ENCODE measurements at regions not wholly inside any gene's neighbourhood (a gene's known extent, or its start where the extent isn't known, plus 50 kb on each side); places are given as distances from the start of the nearest gene placed in this dataset.

DNA sequence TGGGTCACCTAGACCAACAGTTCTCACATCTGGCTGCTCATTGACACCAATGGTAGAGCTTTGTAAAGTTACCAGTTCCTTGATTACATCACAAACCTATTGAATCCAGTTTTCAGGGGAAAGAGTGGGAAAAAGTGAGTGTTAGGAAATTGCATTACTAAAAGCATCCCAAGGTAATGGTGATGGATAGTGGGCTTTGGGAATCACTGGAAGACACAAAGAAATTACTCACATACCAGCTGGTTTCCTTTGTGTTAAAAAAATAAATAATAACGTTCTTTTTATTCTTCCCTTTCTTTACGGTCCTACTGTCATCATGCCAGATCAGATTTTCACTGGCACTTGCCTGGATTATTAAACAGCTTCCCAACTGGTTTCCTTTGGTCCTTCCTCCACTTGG lies 370.7 kb downstream of the RFPL4B start:
- DNase-seq = no peak
- Histone ChIP-seq H3K23ac (ENCODE audit: low read length in 2 of 2) (no peak overlapping the region), H2BK15ac (ENCODE audit: low read depth, poor library complexity, severe bottlenecking) (peak overlapping the region; percentile 89), H3K27ac (ENCODE audit: low read length, poor library complexity, severe bottlenecking) (no peak overlapping the region), H3K4ac (ENCODE audit: low read depth in 1 of 2, low read length in 2 of 2) (no peak overlapping the region), H4K91ac (ENCODE audit: low read length) (no peak overlapping the region), H3K4me2 (ENCODE audit: low read length, poor library complexity, severe bottlenecking) (no peak overlapping the region), H2BK120ac (ENCODE audit: low read depth, low read length) (no peak overlapping the region), H3K18ac (ENCODE audit: low read depth in 1 of 2, low read length in 2 of 2) (no peak overlapping the region), H2AFZ (ENCODE audit: low read depth, low read length) (no peak overlapping the region), H4K8ac (ENCODE audit: low read length) (no peak overlapping the region), H3K4me1 (ENCODE audit: control insufficient read depth, insufficient read depth, low read depth, low read length) (no peaks in the 10 kb centered on the region), H3K9ac (ENCODE audit: low read length) (no peak overlapping the region), H3K9me3 (ENCODE audit: control insufficient read depth, low read length) (no peaks in the 10 kb centered on the region), H3K27me3 (ENCODE audit: control insufficient read depth in 1 of 2, insufficient read depth in 1 of 2, low read length in 2 of 2) (no peaks in the 10 kb centered on the region), H3K14ac (ENCODE audit: low read length in 2 of 2) (no peak overlapping the region), H3K36me3 (ENCODE audit: control insufficient read depth in 1 of 2, insufficient read depth in 2 of 2, low read depth in 1 of 2, low read length in 2 of 2) (no peaks in the 10 kb centered on the region), H2AK5ac (ENCODE audit: low read length, severe bottlenecking) (no peak overlapping the region), H3K4me3 (ENCODE audit: insufficient read depth in 1 of 2, low read depth in 1 of 2, low read length in 2 of 2) (no peak overlapping the region), H2BK12ac (ENCODE audit: low read length in 2 of 2) (no peak overlapping the region), H3K79me1 (replicated peaks; ENCODE audit: low read length, poor library complexity, severe bottlenecking) (no peaks in the 10 kb centered on the region), H2BK5ac (ENCODE audit: low read depth, low read length, poor library complexity, severe bottlenecking) (no peak overlapping the region)
- WGBS = 78% methylated on average over 2 of the region's 2 CpGs

GRCh38 chr6:112725541-112726085 lies 378.5 kb downstream of the RFPL4B start:
- H3K23ac ChIP-seq (ENCODE audit: low read length in 2 of 2) = no peak overlapping the region
- H2BK5ac ChIP-seq (ENCODE audit: low read depth, low read length, poor library complexity, severe bottlenecking) = no peak overlapping the region
- H3K27me3 ChIP-seq (ENCODE audit: control insufficient read depth in 1 of 2, insufficient read depth in 1 of 2, low read length in 2 of 2) = no peaks in the 10 kb centered on the region
- no peak overlapping the region for H4K8ac ChIP-seq (ENCODE audit: low read length)
- no peak overlapping the region for H3K14ac ChIP-seq (ENCODE audit: low read length in 2 of 2)
- no peak overlapping the region for H3K4ac ChIP-seq (ENCODE audit: low read depth in 1 of 2, low read length in 2 of 2)
- WGBS = 89% methylated on average over 6 of the region's 6 CpGs
- no peak overlapping the region for H3K27ac ChIP-seq (ENCODE audit: low read length, poor library complexity, severe bottlenecking)
- no peaks in the 10 kb centered on the region for H3K9me3 ChIP-seq (ENCODE audit: control insufficient read depth, low read length)
- H2AFZ ChIP-seq (ENCODE audit: low read depth, low read length) = no peak overlapping the region
- DNase-seq = no peak
- no peaks in the 10 kb centered on the region for H3K36me3 ChIP-seq (ENCODE audit: control insufficient read depth in 1 of 2, insufficient read depth in 2 of 2, low read depth in 1 of 2, low read length in 2 of 2)
- H3K4me3 ChIP-seq (ENCODE audit: insufficient read depth in 1 of 2, low read depth in 1 of 2, low read length in 2 of 2) = no peak overlapping the region
- no peak overlapping the region for H3K4me2 ChIP-seq (ENCODE audit: low read length, poor library complexity, severe bottlenecking)
- H2AK5ac ChIP-seq (ENCODE audit: low read length, severe bottlenecking) = no peak overlapping the region
- no peaks in the 10 kb centered on the region for H3K79me1 ChIP-seq (replicated peaks; ENCODE audit: low read length, poor library complexity, severe bottlenecking)
- H4K91ac ChIP-seq (ENCODE audit: low read length) = no peak overlapping the region
- no peak overlapping the region for H2BK12ac ChIP-seq (ENCODE audit: low read length in 2 of 2)
- H3K4me1 ChIP-seq (ENCODE audit: control insufficient read depth, insufficient read depth, low read depth, low read length) = no peaks in the 10 kb centered on the region
- no peak overlapping the region for H2BK15ac ChIP-seq (ENCODE audit: low read depth, poor library complexity, severe bottlenecking)
- H2BK120ac ChIP-seq (ENCODE audit: low read depth, low read length) = no peak overlapping the region
- no peak overlapping the region for H3K18ac ChIP-seq (ENCODE audit: low read depth in 1 of 2, low read length in 2 of 2)
- H3K9ac ChIP-seq (ENCODE audit: low read length) = no peak overlapping the region

- H3K4me1 ChIP-seq (ENCODE audit: control insufficient read depth, insufficient read depth, low read depth, low read length) = no peaks in the 10 kb centered on the region
- H3K27ac ChIP-seq (ENCODE audit: low read length, poor library complexity, severe bottlenecking) = no peak overlapping the region
- H3K36me3 ChIP-seq (ENCODE audit: control insufficient read depth in 1 of 2, insufficient read depth in 2 of 2, low read depth in 1 of 2, low read length in 2 of 2) = no peaks in the 10 kb centered on the region
- H3K4me2 ChIP-seq (ENCODE audit: low read length, poor library complexity, severe bottlenecking) = no peak overlapping the region
- H4K8ac ChIP-seq (ENCODE audit: low read length) = no peak overlapping the region
- H3K27me3 ChIP-seq (ENCODE audit: control insufficient read depth in 1 of 2, insufficient read depth in 1 of 2, low read length in 2 of 2) = no peaks in the 10 kb centered on the region
- no peaks in the 10 kb centered on the region for H3K9me3 ChIP-seq (ENCODE audit: control insufficient read depth, low read length)
- no peak overlapping the region for H2AFZ ChIP-seq (ENCODE audit: low read depth, low read length)
- no peak overlapping the region for H2BK15ac ChIP-seq (ENCODE audit: low read depth, poor library complexity, severe bottlenecking)
- H2BK5ac ChIP-seq (ENCODE audit: low read depth, low read length, poor library complexity, severe bottlenecking) = no peak overlapping the region
- H3K4me3 ChIP-seq (ENCODE audit: insufficient read depth in 1 of 2, low read depth in 1 of 2, low read length in 2 of 2) = no peak overlapping the region
- no peak for DNase-seq
- no peaks in the 10 kb centered on the region for H3K79me1 ChIP-seq (replicated peaks; ENCODE audit: low read length, poor library complexity, severe bottlenecking)
- H4K91ac ChIP-seq (ENCODE audit: low read length) = no peak overlapping the region
- no peak overlapping the region for H2BK12ac ChIP-seq (ENCODE audit: low read length in 2 of 2)
- no peak overlapping the region for H3K9ac ChIP-seq (ENCODE audit: low read length)
- H3K23ac ChIP-seq (ENCODE audit: low read length in 2 of 2) = no peak overlapping the region
- H2BK120ac ChIP-seq (ENCODE audit: low read depth, low read length) = no peak overlapping the region
- H3K14ac ChIP-seq (ENCODE audit: low read length in 2 of 2) = no peak overlapping the region
- H3K18ac ChIP-seq (ENCODE audit: low read depth in 1 of 2, low read length in 2 of 2) = no peak overlapping the region
- H3K4ac ChIP-seq (ENCODE audit: low read depth in 1 of 2, low read length in 2 of 2) = no peak overlapping the region
- 100% methylated on average over 1 of the region's 1 CpG for WGBS
- H2AK5ac ChIP-seq (ENCODE audit: low read length, severe bottlenecking) = no peak overlapping the region
These were observed 388.0 kb downstream of the RFPL4B start for GRCh38 chr6:112735129-112735528.

- Histone ChIP-seq H3K18ac (ENCODE audit: low read depth in 1 of 2, low read length in 2 of 2) (no peak overlapping the region), H2BK12ac (ENCODE audit: low read length in 2 of 2) (no peak overlapping the region), H3K14ac (ENCODE audit: low read length in 2 of 2) (no peak overlapping the region), H3K27ac (ENCODE audit: low read length, poor library complexity, severe bottlenecking) (no peak overlapping the region), H2BK5ac (ENCODE audit: low read depth, low read length, poor library complexity, severe bottlenecking) (no peak overlapping the region), H3K4ac (ENCODE audit: low read depth in 1 of 2, low read length in 2 of 2) (no peak overlapping the region), H4K8ac (ENCODE audit: low read length) (no peak overlapping the region), H3K36me3 (ENCODE audit: control insufficient read depth in 1 of 2, insufficient read depth in 2 of 2, low read depth in 1 of 2, low read length in 2 of 2) (no peaks in the 10 kb centered on the region), H3K4me3 (ENCODE audit: insufficient read depth in 1 of 2, low read depth in 1 of 2, low read length in 2 of 2) (no peak overlapping the region), H2AK5ac (ENCODE audit: low read length, severe bottlenecking) (no peak overlapping the region), H3K27me3 (ENCODE audit: control insufficient read depth in 1 of 2, insufficient read depth in 1 of 2, low read length in 2 of 2) (no peaks in the 10 kb centered on the region), H4K91ac (ENCODE audit: low read length) (no peak overlapping the region), H2BK120ac (ENCODE audit: low read depth, low read length) (no peak overlapping the region), H3K4me2 (ENCODE audit: low read length, poor library complexity, severe bottlenecking) (no peak overlapping the region), H3K23ac (ENCODE audit: low read length in 2 of 2) (no peak overlapping the region), H2AFZ (ENCODE audit: low read depth, low read length) (no peak overlapping the region), H3K9ac (ENCODE audit: low read length) (no peak overlapping the region), H3K4me1 (ENCODE audit: control insufficient read depth, insufficient read depth, low read depth, low read length) (no peaks in the 10 kb centered on the region), H2BK15ac (ENCODE audit: low read depth, poor library complexity, severe bottlenecking) (no peak overlapping the region), H3K9me3 (ENCODE audit: control insufficient read depth, low read length) (no peaks in the 10 kb centered on the region), H3K79me1 (replicated peaks; ENCODE audit: low read length, poor library complexity, severe bottlenecking) (no peaks in the 10 kb centered on the region)
- DNase-seq = no peak
These were observed 392.6 kb downstream of the RFPL4B start for GRCh38 chr6:112739766-112740165.

All from mesenchymal stem cell (in vitro differentiated cells and primary cell).